CD8-positive, alpha-beta memory T cell (primary cell): ENCODE measurements at regions not wholly inside any gene's neighbourhood (a gene's known extent, or its start where the extent isn't known, plus 50 kb on each side); places are given as distances from the start of the nearest gene placed in this dataset.

Experiments used
- CTCF ChIA-PET: fragments of 350-600 bp; sonication (Branson Sonifier 250); formaldehyde crosslinking; loops from one replicate; lab custom pipeline; 2021; ENCODE audit warnings: antibody characterized with exemption; lab: Charles Lee
- POLR2A ChIA-PET: fragments of 350-600 bp; sonication (Branson Sonifier 250); formaldehyde crosslinking; loops from one replicate; lab custom pipeline; 2021; ENCODE audit warnings: antibody characterized with exemption; lab: Charles Lee
- DNase-seq, 5 donors: peaks; one replicate each; pipeline versions ENCODE4 v3.0.0 to v3.0.0-alpha.2; 2020 to 2022; ENCODE audit warnings: mixed read lengths in 1 of 5
- H3K27ac ChIP-seq: one replicate; pipeline ENCODE4 v1.7.0; 2013; ENCODE audit warnings: low read depth, mild to moderate bottlenecking, low read length, moderate library complexity
- H3K27me3 ChIP-seq: 2 replicates; pipeline ENCODE4 v1.7.0; 2013; ENCODE audit warnings: low read length, mild to moderate bottlenecking; ENCODE audit not compliant: insufficient read depth, poor library complexity, severe bottlenecking
- H3K36me3 ChIP-seq: 2 replicates; pipeline ENCODE4 v1.7.0; 2013; ENCODE audit warnings: mild to moderate bottlenecking, low read length, moderate library complexity; ENCODE audit not compliant: insufficient read depth
- H3K4me1 ChIP-seq: 2 replicates; pipeline ENCODE4 v1.7.0; 2013; ENCODE audit warnings: mild to moderate bottlenecking, low read length, moderate library complexity; ENCODE audit not compliant: insufficient read depth
- H3K4me3 ChIP-seq: 2 replicates; pipeline ENCODE4 v1.7.0; 2013; ENCODE audit warnings: mild to moderate bottlenecking, low read length
- H3K9me3 ChIP-seq: 2 replicates; pipeline ENCODE4 v1.7.0; 2013; ENCODE audit warnings: mild to moderate bottlenecking, low read length
- H3K27ac Mint-ChIP-seq, 8 donors: one replicate each; pipeline ENCODE4 v1.8.0; 2020 to 2021; ENCODE audit warnings: mixed read lengths in 8 of 8, mild to moderate bottlenecking in 6 of 8, inconsistent platforms in 3 of 8, moderate library complexity in 3 of 8
- H3K27me3 Mint-ChIP-seq, 2 donors: one replicate each; pipeline ENCODE4 v1.8.0; 2020 to 2021; ENCODE audit warnings: mixed read lengths in 2 of 2, mild to moderate bottlenecking in 1 of 2, moderate library complexity in 1 of 2
- H3K36me3 Mint-ChIP-seq, 3 donors: one replicate each; pipeline ENCODE4 v1.8.0; 2020 to 2021; ENCODE audit warnings: mixed read lengths in 3 of 3, inconsistent platforms in 1 of 3, mild to moderate bottlenecking in 1 of 3
- H3K4me1 Mint-ChIP-seq, 3 donors: one replicate each; pipeline ENCODE4 v1.8.0; 2020 to 2021; ENCODE audit warnings: mixed read lengths in 3 of 3, inconsistent platforms in 1 of 3, mild to moderate bottlenecking in 1 of 3
- H3K4me3 Mint-ChIP-seq, 7 donors: one replicate each; pipeline ENCODE4 v1.8.0; 2020 to 2021; ENCODE audit warnings: mixed read lengths in 7 of 7, mild to moderate bottlenecking in 6 of 7, moderate library complexity in 4 of 7, inconsistent platforms in 2 of 7
- H3K9me3 Mint-ChIP-seq, 5 donors: one replicate each; pipeline ENCODE4 v1.8.0; 2020 to 2022; ENCODE audit warnings: mixed read lengths in 5 of 5, mild to moderate bottlenecking in 3 of 5, moderate library complexity in 2 of 5, inconsistent platforms in 1 of 5

GRCh38 chr13:88979465-88980175 is 1308.4 kb downstream of the SLITRK5 start:
- DNase-seq, result no peak
- H3K27me3 Mint-ChIP-seq, result no peaks in the 10 kb centered on the region
- peaks cover 0 to 8% (median 0%) of the 10 kb centered on the region in 3 donors for H3K4me1 Mint-ChIP-seq
- Histone ChIP-seq H3K9me3 (no peaks in the 10 kb centered on the region), H3K27me3 (no peaks in the 10 kb centered on the region), H3K36me3 (no peaks in the 10 kb centered on the region), H3K27ac (no peak overlapping the region), H3K4me3 (no peak overlapping the region), H3K4me1 (no peaks in the 10 kb centered on the region)
- H3K4me3 Mint-ChIP-seq, result no peak overlapping the region
- CTCF ChIA-PET, result no interaction called here
- POLR2A ChIA-PET, result no interaction called here
- peaks cover 0 to 13% (median 2%) of the 10 kb centered on the region in 5 donors for H3K9me3 Mint-ChIP-seq
- H3K27ac Mint-ChIP-seq, result no peak overlapping the region
- H3K36me3 Mint-ChIP-seq, result no peaks in the 10 kb centered on the region

- Histone ChIP-seq H3K4me1 (no peaks in the 10 kb centered on the region), H3K4me3 (no peak overlapping the region), H3K36me3 (no peaks in the 10 kb centered on the region), H3K9me3 (no peaks in the 10 kb centered on the region), H3K27ac (no peak overlapping the region), H3K27me3 (no peaks in the 10 kb centered on the region)
- ChIA-PET POLR2A (no interaction called here), CTCF (no interaction called here)
- Mint-ChIP-seq H3K4me3 (no peak overlapping the region), H3K36me3 (no peaks in the 10 kb centered on the region), H3K27me3 (peaks cover 0 to 1% of the 10 kb centered on the region in 2 donors), H3K4me1 (no peaks in the 10 kb centered on the region), H3K9me3 (peaks cover 0 to 6% (median 0%) of the 10 kb centered on the region in 5 donors), H3K27ac (no peak overlapping the region)
- no peak for DNase-seq
These were observed 1332.5 kb downstream of the SLITRK5 start for GRCh38 chr13:89003656-89004055.

DNA sequence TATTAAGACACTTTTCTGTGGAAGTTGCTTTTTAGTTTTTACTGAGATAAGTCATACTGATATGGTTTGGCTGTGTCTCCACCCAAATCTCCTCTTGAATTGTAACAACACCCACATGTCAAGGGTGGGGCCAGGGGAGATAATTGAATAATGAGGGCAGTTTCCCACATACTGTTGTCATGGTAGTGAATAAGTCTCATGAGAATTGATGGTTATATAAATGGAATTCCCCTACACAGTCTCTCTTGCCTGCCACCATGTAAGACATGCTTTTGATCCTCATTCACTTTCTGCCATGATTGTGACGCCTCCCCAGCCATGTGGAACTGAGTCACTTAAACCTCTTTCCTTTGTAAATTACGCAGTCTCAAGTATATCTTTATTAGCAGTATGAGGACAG is 1340.4 kb downstream of the SLITRK5 start:
- Histone ChIP-seq H3K36me3 (no peaks in the 10 kb centered on the region), H3K9me3 (no peaks in the 10 kb centered on the region), H3K27me3 (no peaks in the 10 kb centered on the region), H3K4me1 (no peaks in the 10 kb centered on the region), H3K27ac (no peak overlapping the region), H3K4me3 (no peak overlapping the region)
- H3K4me3 Mint-ChIP-seq, result no peak overlapping the region
- no peak for DNase-seq
- CTCF ChIA-PET, result no interaction called here
- no peak overlapping the region for H3K27ac Mint-ChIP-seq
- no peaks in the 10 kb centered on the region for H3K4me1 Mint-ChIP-seq
- POLR2A ChIA-PET, result no interaction called here
- H3K36me3 Mint-ChIP-seq, result no peaks in the 10 kb centered on the region
- no peaks in the 10 kb centered on the region for H3K27me3 Mint-ChIP-seq
- peaks cover 0 to 6% (median 0%) of the 10 kb centered on the region in 5 donors for H3K9me3 Mint-ChIP-seq

- Mint-ChIP-seq H3K27ac (no peak overlapping the region), H3K9me3 (peaks cover 10 to 19% (median 14%) of the 10 kb centered on the region in 5 donors), H3K36me3 (peaks cover 0 to 4% (median 0%) of the 10 kb centered on the region in 3 donors), H3K4me3 (no peak overlapping the region), H3K27me3 (no peaks in the 10 kb centered on the region), H3K4me1 (no peaks in the 10 kb centered on the region)
- no peak overlapping the region for H3K4me3 ChIP-seq
- POLR2A ChIA-PET, result no interaction called here
- no peaks in the 10 kb centered on the region for H3K27me3 ChIP-seq
- no peaks in the 10 kb centered on the region for H3K36me3 ChIP-seq
- no peak overlapping the region for H3K27ac ChIP-seq
- CTCF ChIA-PET, result no interaction called here
- no peaks in the 10 kb centered on the region for H3K4me1 ChIP-seq
- no peak for DNase-seq
- no peaks in the 10 kb centered on the region for H3K9me3 ChIP-seq
These were observed 1356.6 kb downstream of the SLITRK5 start for GRCh38 chr13:89027694-89028306.

DNA sequence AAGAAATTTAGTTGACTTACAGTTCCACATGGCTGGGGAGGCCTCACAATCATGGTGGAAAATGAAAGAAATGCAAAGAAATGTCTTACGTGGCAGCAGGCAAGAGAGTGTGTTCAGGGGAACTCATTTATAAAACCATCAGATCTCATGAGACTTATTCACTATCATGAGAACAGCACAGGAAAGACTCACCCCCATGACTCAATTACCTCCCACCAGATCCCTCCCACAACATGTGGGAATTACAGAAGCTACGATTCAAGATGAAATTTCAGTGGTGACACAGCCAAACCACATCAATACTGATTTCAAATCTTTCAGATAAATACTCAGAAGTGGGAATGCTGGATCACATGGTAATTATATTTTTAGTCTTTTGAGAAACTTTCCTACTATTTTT is 1357.9 kb downstream of the SLITRK5 start:
- Mint-ChIP-seq H3K9me3 (peaks cover 8 to 20% (median 16%) of the 10 kb centered on the region in 5 donors), H3K27me3 (no peaks in the 10 kb centered on the region), H3K27ac (no peak overlapping the region), H3K36me3 (peaks cover 0 to 4% (median 0%) of the 10 kb centered on the region in 3 donors), H3K4me3 (no peak overlapping the region), H3K4me1 (no peaks in the 10 kb centered on the region)
- no peaks in the 10 kb centered on the region for H3K9me3 ChIP-seq
- no peaks in the 10 kb centered on the region for H3K36me3 ChIP-seq
- no peaks in the 10 kb centered on the region for H3K4me1 ChIP-seq
- no peak overlapping the region for H3K4me3 ChIP-seq
- no peak for DNase-seq
- H3K27me3 ChIP-seq, result no peaks in the 10 kb centered on the region
- no peak overlapping the region for H3K27ac ChIP-seq
- POLR2A ChIA-PET, result no interaction called here
- CTCF ChIA-PET, result no interaction called here

DNA sequence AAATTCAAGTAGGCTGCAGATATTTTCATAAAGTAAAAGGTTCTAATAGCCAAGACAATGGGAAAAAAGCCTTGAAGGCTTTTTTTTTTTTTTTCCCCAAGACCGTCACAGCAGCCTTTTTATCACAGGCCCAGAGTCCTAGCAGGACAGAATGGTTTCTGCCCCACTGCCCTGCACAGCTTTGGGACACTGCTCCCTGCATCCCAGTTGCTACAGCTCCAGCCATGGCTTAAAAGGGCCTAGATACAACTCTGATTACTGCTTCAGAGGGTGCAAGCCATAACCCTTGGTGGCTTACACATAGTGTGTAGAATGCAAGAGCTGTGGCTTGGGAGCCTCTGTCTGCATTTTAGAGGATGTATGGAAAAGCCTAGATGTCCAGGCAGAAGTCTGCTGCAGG is 1362.8 kb downstream of the SLITRK5 start:
- no peaks in the 10 kb centered on the region for H3K4me1 ChIP-seq
- ChIA-PET POLR2A (no interaction called here), CTCF (no interaction called here)
- H3K36me3 ChIP-seq, result no peaks in the 10 kb centered on the region
- Mint-ChIP-seq H3K4me3 (no peak overlapping the region), H3K4me1 (no peaks in the 10 kb centered on the region), H3K36me3 (peaks cover 0 to 4% (median 0%) of the 10 kb centered on the region in 3 donors), H3K27ac (no peak overlapping the region), H3K9me3 (peaks cover 2 to 16% (median 4%) of the 10 kb centered on the region in 5 donors), H3K27me3 (no peaks in the 10 kb centered on the region)
- no peaks in the 10 kb centered on the region for H3K27me3 ChIP-seq
- H3K27ac ChIP-seq, result no peak overlapping the region
- H3K9me3 ChIP-seq, result no peaks in the 10 kb centered on the region
- no peak overlapping the region for H3K4me3 ChIP-seq
- no peak for DNase-seq

DNA sequence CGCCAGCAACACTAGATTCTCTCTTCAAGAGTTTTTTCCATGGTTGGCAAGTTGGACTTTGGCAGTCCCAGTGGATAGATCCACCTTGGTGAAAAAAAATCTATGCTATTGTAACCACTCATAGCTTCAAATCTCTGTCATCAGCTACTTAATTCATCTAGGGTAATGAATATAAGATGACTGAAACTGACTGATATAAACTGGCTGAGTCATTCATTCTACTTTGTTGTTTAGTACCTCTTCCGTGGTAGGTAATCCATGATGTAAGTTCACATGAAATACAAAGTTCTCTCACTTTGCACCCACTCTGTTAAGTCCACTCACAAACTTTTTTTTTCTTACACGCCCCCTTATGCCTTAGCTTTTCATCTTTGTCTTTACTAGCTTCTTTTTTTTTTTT is 1381.5 kb downstream of the SLITRK5 start:
- POLR2A ChIA-PET, result no interaction called here
- Mint-ChIP-seq H3K27ac (no peak overlapping the region), H3K27me3 (no peaks in the 10 kb centered on the region), H3K4me1 (no peaks in the 10 kb centered on the region), H3K36me3 (no peaks in the 10 kb centered on the region), H3K9me3 (peaks cover 0 to 11% (median 7%) of the 10 kb centered on the region in 5 donors), H3K4me3 (no peak overlapping the region)
- DNase-seq, result no peak
- CTCF ChIA-PET, result no interaction called here
- Histone ChIP-seq H3K27me3 (no peaks in the 10 kb centered on the region), H3K9me3 (no peaks in the 10 kb centered on the region), H3K4me3 (no peak overlapping the region), H3K4me1 (no peaks in the 10 kb centered on the region), H3K27ac (no peak overlapping the region), H3K36me3 (no peaks in the 10 kb centered on the region)

DNA sequence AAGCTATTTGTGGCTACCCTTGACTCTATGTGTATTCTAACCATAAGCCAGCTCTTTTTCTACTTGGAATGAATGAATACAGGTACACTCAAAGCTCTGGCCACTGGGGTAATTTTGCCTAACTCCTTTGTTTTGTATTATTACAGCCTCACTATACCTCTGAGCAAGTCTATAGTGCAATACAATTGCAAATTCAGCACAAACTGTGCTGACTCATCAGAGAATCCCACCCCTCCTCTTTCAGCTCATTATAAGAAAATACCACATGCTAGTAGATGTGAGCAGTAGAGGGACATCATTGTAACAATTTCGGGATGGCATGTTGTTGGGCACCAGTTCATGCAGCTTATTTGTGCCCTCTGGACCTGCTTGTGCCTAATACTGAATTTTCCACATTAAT is 1382.2 kb downstream of the SLITRK5 start:
- no peak overlapping the region for H3K27ac ChIP-seq
- no peak overlapping the region for H3K27ac Mint-ChIP-seq
- no peak for DNase-seq
- no peaks in the 10 kb centered on the region for H3K36me3 Mint-ChIP-seq
- CTCF ChIA-PET, result no interaction called here
- H3K4me3 ChIP-seq, result no peak overlapping the region
- H3K9me3 ChIP-seq, result no peaks in the 10 kb centered on the region
- POLR2A ChIA-PET, result no interaction called here
- no peaks in the 10 kb centered on the region for H3K4me1 ChIP-seq
- H3K4me1 Mint-ChIP-seq, result no peaks in the 10 kb centered on the region
- H3K36me3 ChIP-seq, result no peaks in the 10 kb centered on the region
- no peak overlapping the region for H3K4me3 Mint-ChIP-seq
- H3K27me3 ChIP-seq, result no peaks in the 10 kb centered on the region
- H3K9me3 Mint-ChIP-seq, result peaks cover 0 to 13% (median 7%) of the 10 kb centered on the region in 5 donors
- no peaks in the 10 kb centered on the region for H3K27me3 Mint-ChIP-seq
